Upper lobe of right lung (tissue), 1 donor: ENCODE measurements at regions not wholly inside any gene's neighbourhood (a gene's known extent, or its start where the extent isn't known, plus 50 kb on each side); places are given as distances from the start of the nearest gene placed in this dataset.

ENCODE experiments used
- ATAC-seq: fragments of 200-7000 bp; cut with Tn5 transposase; one replicate; pipeline ENCODE4 v1.9.1; 2020; ENCODE audit warnings: mild to moderate bottlenecking, moderate library complexity
- DNase-seq: peaks from one replicate; pipeline ENCODE4 v3.0.0-alpha.2; 2020
- H3K27ac ChIP-seq: fragments of 200-600 bp; one replicate; pipeline ENCODE4 v1.8.0; 2022
- H3K27me3 ChIP-seq: fragments of 200-600 bp; one replicate; pipeline ENCODE4 v1.8.0; 2022; ENCODE audit warnings: mild to moderate bottlenecking
- H3K36me3 ChIP-seq: fragments of 200-600 bp; one replicate; pipeline ENCODE4 v1.8.0; 2022
- H3K4me1 ChIP-seq: fragments of 200-600 bp; one replicate; pipeline ENCODE4 v1.8.0; 2022
- H3K4me3 ChIP-seq: fragments of 200-600 bp; one replicate; pipeline ENCODE4 v1.8.0; 2022; ENCODE audit warnings: mild to moderate bottlenecking
- H3K9me3 ChIP-seq: fragments of 200-600 bp; one replicate; pipeline ENCODE4 v1.8.0; 2022
- CTCF ChIP-seq: fragments of 200-600 bp; IDR thresholded peaks from one replicate; pipeline ENCODE4 v1.8.0; 2022; ENCODE audit warnings: antibody characterized with exemption
- intact Hi-C: fragments of 100-400 bp; cut with DNase I; formaldehyde crosslinking; loops from one replicate; pipeline ENCODE4 v1.11.0; 2022
- donor health status: DM: no; HTN: yes; CAD: no; lungs with severe emphysema.

GRCh38 chr3:25863416-25863959, 73.6 kb downstream of the OXSM start:
- no peak for DNase-seq
- no peak for ATAC-seq
- H3K4me3 ChIP-seq: no peak overlapping the region
- H3K36me3 ChIP-seq: no peaks in the 10 kb centered on the region
- no peaks in the 10 kb centered on the region for H3K27me3 ChIP-seq
- TF ChIP-seq CTCF: no peak
- H3K4me1 ChIP-seq: no peaks in the 10 kb centered on the region
- no peaks in the 10 kb centered on the region for H3K9me3 ChIP-seq
- intact Hi-C loops: no loop called here
- no peak overlapping the region for H3K27ac ChIP-seq

- no peak overlapping the region for H3K4me3 ChIP-seq
- H3K9me3 ChIP-seq: no peaks in the 10 kb centered on the region
- H3K36me3 ChIP-seq: no peaks in the 10 kb centered on the region
- TF ChIP-seq CTCF: no peak
- H3K4me1 ChIP-seq: no peaks in the 10 kb centered on the region
- H3K27ac ChIP-seq: no peak overlapping the region
- intact Hi-C loops: no loop called here
- ATAC-seq (no peak), DNase-seq (no peak)
- no peaks in the 10 kb centered on the region for H3K27me3 ChIP-seq
Observed at GRCh38 chr3:25870452-25870851, 80.6 kb downstream of the OXSM start.

GRCh38 chr3:25872200-25872877, 82.4 kb downstream of the OXSM start:
- no peak for DNase-seq
- Histone ChIP-seq H3K27ac (no peak overlapping the region), H3K27me3 (no peaks in the 10 kb centered on the region), H3K36me3 (no peaks in the 10 kb centered on the region), H3K9me3 (no peaks in the 10 kb centered on the region), H3K4me3 (no peak overlapping the region), H3K4me1 (no peaks in the 10 kb centered on the region)
- TF ChIP-seq CTCF: no peak
- intact Hi-C loops: no loop called here
- ATAC-seq: no peak

DNA sequence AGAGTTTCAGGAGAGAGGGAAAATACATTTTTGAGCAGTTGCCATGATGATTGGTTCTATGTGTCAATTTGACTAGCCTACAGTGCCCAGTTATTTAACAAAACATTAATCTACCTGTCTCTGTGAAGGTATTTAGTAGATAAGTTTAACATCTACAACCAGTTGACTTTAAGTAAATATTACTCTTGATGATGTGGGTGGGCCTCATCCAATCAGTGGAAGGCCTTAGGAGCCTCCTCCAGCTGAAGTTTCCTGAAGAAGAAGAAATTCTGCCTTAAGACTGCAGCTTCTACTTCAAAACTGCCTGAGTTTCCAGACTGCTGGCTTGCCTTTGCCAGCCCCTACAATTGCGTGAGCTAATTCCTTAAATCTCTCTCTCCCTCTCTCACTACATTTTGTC, 93.6 kb downstream of the OXSM start:
- DNase-seq (no peak), ATAC-seq (no peak)
- TF ChIP-seq CTCF: no peak
- no peaks in the 10 kb centered on the region for H3K4me1 ChIP-seq
- intact Hi-C loops: no loop called here
- H3K9me3 ChIP-seq: no peaks in the 10 kb centered on the region
- H3K27me3 ChIP-seq: no peaks in the 10 kb centered on the region
- no peak overlapping the region for H3K27ac ChIP-seq
- H3K36me3 ChIP-seq: no peaks in the 10 kb centered on the region
- no peak overlapping the region for H3K4me3 ChIP-seq

DNA sequence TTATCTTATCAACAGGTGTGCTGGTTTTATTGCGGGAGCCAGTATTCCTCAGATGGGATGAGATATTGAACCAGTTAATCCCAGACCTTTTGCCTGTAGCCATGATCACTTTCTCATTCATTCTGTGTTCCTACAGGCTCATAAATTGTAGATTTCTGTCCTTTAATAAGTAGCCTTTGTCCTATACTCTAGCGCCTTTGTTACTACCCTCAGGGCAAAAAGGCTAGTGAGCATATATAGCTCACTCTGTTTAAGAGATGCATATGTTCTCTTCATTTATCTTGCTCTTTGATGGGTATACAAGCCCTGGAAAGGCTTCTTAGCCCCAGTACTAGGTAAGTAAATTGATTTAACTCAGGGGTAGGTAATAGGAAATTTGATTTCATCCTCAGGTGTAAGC, 95.1 kb downstream of the OXSM start:
- ATAC-seq: no peak
- H3K36me3 ChIP-seq: no peaks in the 10 kb centered on the region
- H3K4me3 ChIP-seq: no peak overlapping the region

More for the DNA sequence above, 95.1 kb downstream of the OXSM start:
- intact Hi-C loops: no loop called here
- H3K27ac ChIP-seq: no peak overlapping the region
- no peaks in the 10 kb centered on the region for H3K4me1 ChIP-seq
- no peak for TF ChIP-seq CTCF
- no peaks in the 10 kb centered on the region for H3K27me3 ChIP-seq
- H3K9me3 ChIP-seq: no peaks in the 10 kb centered on the region
- DNase-seq: no peak
